Thyroid gland (tissue), 4 donors: ENCODE measurements at regions not wholly inside any gene's neighbourhood (a gene's known extent, or its start where the extent isn't known, plus 50 kb on each side); places are given as distances from the start of the nearest gene placed in this dataset.

Source experiments
- POLR2A ChIP-seq, 2 donors: fragments of 450-650 bp; IDR thresholded peaks; one replicate each; pipeline ENCODE4 v1.6.1; 2017; ENCODE audit warnings: antibody characterized with exemption in 2 of 2, mild to moderate bottlenecking in 2 of 2, moderate library complexity in 1 of 2
- TF ChIP-seq, protein P1 (sequence below), 6 experiments: fragments of 200-600 bp in 3 of 6; fragments of 450-650 bp in 3 of 6; sonication (generic) in 3 of 6; IDR thresholded peaks; one replicate each; pipeline ENCODE4 v1.5.1; 2016 to 2019; ENCODE audit warnings: antibody characterized with exemption in 6 of 6, mild to moderate bottlenecking in 2 of 6, inconsistent platforms in 1 of 6, moderate library complexity in 1 of 6

DNA sequence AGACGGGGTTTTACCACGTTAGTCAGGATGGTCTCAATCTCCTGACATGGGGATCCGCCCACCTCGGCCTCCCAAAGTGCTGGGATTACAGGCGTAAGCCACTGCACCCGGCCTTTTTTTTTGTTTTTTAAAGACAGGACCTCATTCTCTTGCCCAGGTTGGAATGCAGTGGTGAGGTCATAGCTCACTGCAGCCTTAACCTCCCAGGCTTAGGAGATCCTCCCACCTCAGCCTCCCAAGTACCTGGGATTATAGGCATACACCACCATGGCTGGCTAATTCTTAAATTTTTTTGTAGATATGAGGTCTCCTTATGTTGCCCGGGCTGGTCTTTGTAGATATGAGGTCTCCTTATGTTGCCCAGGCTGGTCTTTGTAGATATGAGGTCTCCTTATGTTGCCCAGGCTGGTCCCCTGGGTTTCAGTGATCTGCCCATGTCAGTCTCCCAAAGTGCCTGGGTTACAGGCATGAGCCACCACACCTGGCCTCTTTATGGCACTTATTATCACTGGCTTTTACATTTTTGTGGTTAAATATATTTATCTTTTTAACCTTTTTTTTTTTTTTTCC lies 82.3 kb upstream of the RNU6-1 start:
- TF ChIP-seq, protein P1, sequence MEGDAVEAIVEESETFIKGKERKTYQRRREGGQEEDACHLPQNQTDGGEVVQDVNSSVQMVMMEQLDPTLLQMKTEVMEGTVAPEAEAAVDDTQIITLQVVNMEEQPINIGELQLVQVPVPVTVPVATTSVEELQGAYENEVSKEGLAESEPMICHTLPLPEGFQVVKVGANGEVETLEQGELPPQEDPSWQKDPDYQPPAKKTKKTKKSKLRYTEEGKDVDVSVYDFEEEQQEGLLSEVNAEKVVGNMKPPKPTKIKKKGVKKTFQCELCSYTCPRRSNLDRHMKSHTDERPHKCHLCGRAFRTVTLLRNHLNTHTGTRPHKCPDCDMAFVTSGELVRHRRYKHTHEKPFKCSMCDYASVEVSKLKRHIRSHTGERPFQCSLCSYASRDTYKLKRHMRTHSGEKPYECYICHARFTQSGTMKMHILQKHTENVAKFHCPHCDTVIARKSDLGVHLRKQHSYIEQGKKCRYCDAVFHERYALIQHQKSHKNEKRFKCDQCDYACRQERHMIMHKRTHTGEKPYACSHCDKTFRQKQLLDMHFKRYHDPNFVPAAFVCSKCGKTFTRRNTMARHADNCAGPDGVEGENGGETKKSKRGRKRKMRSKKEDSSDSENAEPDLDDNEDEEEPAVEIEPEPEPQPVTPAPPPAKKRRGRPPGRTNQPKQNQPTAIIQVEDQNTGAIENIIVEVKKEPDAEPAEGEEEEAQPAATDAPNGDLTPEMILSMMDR (IDR thresholded peaks at IDR 0.05) = no peak
- no peak for TF ChIP-seq POLR2A (IDR thresholded peaks at IDR 0.05)
